NCI-H510A (cell line): ENCODE measurements at regions not wholly inside any gene's neighbourhood (a gene's known extent, or its start where the extent isn't known, plus 50 kb on each side); places are given as distances from the start of the nearest gene placed in this dataset.

Source experiments
- DNase-seq: peaks from one replicate; lab custom pipeline; 2025; lab: John Stamatoyannopoulos, UW

GRCh38 chr13:95451656-95452055 is 100.9 kb upstream of the CLDN10 start:
- no peak for DNase-seq

DNA sequence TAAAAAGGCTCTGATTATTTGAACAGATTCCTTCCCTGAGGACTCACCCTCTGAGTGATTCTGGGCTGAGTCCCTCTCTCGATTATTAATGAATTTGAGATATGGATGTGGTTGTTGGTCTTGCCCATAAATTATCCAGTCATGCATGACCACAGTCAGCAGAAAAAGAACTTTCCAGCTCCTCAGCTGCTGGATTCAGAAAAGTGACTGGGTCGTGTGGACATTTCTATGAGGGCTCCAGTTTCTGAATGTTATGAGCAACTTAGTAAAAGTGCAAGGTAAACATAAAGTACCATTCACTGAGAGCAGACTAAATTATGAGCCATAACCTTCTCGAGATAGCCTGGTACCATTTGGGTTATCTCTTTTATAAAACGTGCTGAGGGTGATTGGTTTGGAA is 100.1 kb upstream of the CLDN10 start:
- DNase-seq, result peak; percentile 13

DNA sequence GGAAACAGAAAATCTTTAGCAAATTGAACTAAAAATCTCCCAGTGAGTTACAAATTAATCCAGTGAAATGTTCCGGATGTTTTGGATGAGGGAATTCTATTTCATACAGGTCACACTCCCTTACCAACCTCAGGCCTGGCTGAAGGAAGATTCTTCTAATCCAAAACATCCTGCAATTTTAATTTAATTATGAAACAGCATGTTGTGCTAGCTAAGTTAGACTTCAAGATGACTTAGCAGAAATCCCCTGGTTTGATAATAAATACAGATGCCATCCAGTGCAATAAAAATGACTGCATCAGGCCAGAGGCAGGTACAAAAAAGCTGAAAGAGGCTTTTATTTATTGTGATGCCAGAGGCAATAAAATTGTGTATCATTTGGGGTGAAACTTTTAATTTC is 96.7 kb upstream of the CLDN10 start:
- no peak for DNase-seq

DNA sequence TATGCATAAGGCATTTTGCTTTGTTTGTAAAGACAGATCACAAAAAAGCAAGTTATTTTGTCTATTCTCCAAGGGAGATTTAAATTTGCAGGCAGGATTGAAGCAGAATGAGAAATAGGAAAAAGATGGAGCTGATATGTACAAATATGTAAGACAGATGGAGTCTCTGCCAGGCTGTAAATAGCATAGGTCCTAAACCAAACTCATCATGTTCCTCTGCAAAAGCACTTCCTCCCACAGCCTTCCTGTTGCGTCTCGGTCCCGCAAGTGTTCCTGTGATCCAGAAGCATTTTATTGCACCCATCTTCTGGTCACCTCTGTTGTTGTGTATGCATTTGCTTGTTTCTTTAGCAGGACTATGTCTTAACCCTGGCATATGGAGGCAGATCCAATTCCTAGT is 95.7 kb upstream of the CLDN10 start:
- no peak for DNase-seq

GRCh38 chr13:95457294-95457693 is 95.2 kb upstream of the CLDN10 start:
- DNase-seq, result no peak

- no peak for DNase-seq
Measured at GRCh38 chr13:95462801-95463200, 89.7 kb upstream of the CLDN10 start.

GRCh38 chr13:95463531-95463930 is 89.0 kb upstream of the CLDN10 start:
- DNase-seq, result no peak

GRCh38 chr13:95470574-95471366 is 81.8 kb upstream of the CLDN10 start:
- DNase-seq, result no peak

- DNase-seq, result no peak
Measured at GRCh38 chr13:95471960-95472359, 80.6 kb upstream of the CLDN10 start.

DNA sequence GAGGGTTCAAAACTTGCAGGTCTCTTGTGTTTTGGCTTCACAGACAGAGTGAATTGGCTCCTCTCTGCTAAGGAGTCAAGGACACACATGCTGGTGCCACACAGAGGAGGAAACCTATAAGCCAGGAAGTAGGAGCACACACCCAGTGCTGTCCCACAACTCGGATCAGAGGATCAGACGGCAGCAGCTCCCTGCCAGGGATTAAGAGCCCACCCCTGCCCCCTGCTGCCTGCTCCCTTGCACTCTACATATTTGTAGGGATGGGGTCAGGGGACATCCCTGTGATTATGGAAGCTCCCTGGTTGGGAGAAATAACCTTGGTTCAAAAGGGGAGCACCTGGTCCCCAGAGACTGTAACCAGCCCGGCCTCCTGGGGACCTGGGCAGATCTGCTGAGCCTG is 77.5 kb upstream of the CLDN10 start:
- peak; percentile 3 for DNase-seq

DNA sequence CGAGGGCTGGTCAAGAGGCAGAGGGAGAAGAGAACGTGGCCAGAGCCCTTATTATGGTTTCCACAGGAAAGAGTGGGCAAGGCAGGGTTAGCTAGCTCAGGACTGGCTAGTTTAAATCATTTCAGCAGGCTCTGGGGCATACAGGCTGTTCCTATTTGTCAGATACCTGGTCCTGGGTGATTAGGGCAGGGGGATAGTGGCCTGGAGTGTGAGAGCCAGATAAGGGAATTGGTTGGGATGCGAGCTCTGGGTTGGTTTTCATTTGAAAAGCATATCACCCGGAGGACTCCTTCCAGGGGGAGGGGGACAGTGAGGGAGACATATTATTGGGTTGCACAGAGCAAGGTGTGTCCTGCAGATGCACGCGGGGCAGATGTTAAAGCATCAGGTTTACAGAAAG is 75.3 kb upstream of the CLDN10 start:
- no peak for DNase-seq

DNA sequence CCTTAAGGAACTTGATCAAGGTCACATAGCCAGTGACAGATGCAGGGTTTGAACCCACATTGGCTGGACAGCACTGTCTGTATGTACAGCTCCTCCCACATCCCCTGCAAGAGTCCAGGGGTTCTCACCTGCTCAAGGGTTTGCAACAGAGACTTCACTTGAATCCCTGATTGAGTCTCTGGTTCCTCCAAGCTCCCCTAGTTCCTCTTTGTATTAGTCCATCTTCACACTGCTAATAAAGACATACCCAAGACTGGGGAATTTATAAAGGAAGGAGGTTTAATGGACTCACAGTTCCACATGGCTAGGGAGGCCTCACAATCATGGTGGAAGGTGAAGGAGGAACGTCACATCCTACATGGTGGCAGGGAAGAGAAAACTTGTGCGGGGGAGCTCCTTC is 72.8 kb upstream of the CLDN10 start:
- no peak for DNase-seq

DNA sequence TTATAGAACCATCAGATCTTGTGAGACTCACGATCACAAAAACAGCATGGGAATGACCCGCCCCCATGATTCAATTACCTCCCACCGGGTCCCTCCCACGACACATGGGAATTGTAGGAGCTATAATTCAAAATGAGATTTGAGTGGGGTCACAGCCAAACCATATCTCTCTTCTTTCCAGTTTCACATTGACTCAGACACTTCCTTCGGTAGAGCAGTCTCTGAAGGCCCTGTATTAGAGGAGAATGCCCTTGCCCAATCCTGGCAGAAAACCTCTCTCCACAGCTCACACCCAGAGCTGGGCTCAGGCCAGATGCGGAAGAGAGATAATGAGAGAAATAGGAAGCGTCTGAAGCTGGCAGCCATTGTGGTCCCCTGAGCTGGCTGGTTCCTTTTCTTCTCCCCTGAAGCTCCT is 72.4 kb upstream of the CLDN10 start:
- DNase-seq, result no peak

- DNase-seq, result no peak
Measured at GRCh38 chr13:95480791-95481780, 71.4 kb upstream of the CLDN10 start.

GRCh38 chr13:95484052-95484451 is 68.5 kb upstream of the CLDN10 start:
- no peak for DNase-seq

DNA sequence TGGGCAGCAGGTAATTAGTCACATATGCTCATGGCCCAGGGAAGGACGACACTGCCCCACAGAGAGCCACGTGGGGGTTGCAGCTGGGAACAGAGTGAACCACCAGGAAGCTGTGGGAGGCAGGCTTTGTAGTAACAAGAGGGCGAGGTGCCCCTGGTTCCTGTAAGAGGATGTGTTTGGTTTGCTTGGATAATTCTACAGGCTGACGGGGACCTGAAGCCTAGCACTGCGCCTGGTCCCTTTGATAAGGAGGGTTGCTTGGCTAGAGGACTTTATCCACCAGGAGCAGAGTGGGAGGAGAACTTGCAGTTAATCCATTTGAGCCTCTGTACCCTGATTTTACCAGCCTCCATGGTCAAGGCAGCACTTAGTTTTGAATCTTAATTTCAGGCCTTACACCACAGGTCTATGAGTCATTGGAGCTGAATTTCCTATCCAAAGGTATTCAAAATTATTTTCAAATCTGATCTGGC is 67.4 kb upstream of the CLDN10 start:
- no peak for DNase-seq

GRCh38 chr13:95485518-95486144 is 66.9 kb upstream of the CLDN10 start:
- no peak for DNase-seq

- DNase-seq, result no peak
Measured at GRCh38 chr13:95492044-95492801, 60.3 kb upstream of the CLDN10 start.

DNA sequence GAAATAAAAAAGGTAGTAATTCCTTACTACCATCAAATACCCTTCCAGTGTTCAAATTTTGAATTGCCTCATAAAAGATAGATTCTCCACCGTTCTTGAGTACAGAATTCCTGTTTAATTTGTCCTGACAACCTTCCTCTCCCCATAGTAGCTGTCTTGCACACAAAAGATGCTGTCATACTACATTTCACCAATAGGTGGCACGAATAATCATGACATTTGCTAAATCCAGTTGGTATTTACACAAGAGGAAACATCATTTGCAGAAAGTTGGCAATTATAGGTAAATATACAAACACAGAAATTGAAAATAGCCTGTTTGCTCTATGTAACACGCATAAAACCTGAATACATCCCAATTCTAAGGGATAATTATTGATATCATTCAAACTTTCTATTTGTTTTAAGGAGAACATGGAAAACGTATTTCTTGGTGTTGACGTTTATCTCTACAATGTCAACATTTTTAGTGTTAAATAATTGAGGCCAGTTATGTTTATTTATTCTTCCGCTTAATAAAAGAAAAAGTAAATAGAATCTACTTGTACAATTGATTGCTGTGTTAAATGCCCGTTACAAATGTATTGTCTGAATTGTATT is 58.3 kb upstream of the CLDN10 start:
- peak; percentile 2 for DNase-seq

GRCh38 chr13:95496485-95496884 is 56.0 kb upstream of the CLDN10 start:
- DNase-seq, result no peak

DNA sequence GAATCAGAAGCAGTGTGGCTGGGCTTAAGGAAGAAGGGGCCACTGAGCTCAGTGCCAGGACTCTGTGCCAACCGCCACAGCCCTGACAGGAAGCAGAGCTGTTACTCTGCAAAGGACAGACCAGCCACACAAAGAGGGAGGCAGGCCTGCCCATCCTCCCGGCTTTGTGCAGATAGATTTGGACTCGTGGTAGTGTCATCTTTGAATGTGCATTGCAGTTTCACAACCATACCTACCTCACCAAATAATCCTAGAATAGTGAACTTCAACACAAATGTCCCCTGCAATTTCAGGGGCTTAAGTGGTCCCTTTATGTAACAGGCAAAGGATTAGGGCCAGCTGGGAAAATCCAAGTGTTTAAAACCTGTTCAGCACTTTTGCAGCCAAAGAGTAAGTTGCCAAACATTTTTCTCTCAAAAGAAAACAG is 55.1 kb upstream of the CLDN10 start:
- DNase-seq, result no peak
